Right atrium auricular region (tissue), 2 donors: ENCODE measurements at regions not wholly inside any gene's neighbourhood (a gene's known extent, or its start where the extent isn't known, plus 50 kb on each side); places are given as distances from the start of the nearest gene placed in this dataset.

Source experiments
- DNase-seq: peaks from one replicate; pipeline ENCODE4 v3.0.0-alpha.2; 2019; ENCODE audit warnings: low spot score
- H3K27ac ChIP-seq, 2 donors: fragments of 200-600 bp; sonication (generic); 1 replicate in 1 of 2; 2 replicates in 1 of 2; pipeline ENCODE4 v1.5.1; 2016 to 2019
- H3K27me3 ChIP-seq, 2 donors: fragments of 200-600 bp; sonication (generic); one replicate each; pipeline versions ENCODE4 v1.5.1 to v1.6.0; 2017 to 2019
- H3K36me3 ChIP-seq: fragments of 200-600 bp; sonication (generic); one replicate; pipeline ENCODE4 v1.5.1; 2016
- H3K4me1 ChIP-seq, 2 donors: fragments of 200-600 bp; sonication (generic); one replicate each; pipeline versions ENCODE4 v1.5.1 to v1.6.0; 2017 to 2019
- H3K4me3 ChIP-seq, 2 donors: fragments of 200-600 bp; sonication (generic); 1 replicate in 1 of 2; 2 replicates in 1 of 2; pipeline ENCODE4 v1.5.1; 2017 to 2019; ENCODE audit warnings: mild to moderate bottlenecking in 1 of 2, moderate library complexity in 1 of 2
- H3K9me3 ChIP-seq, 2 donors: fragments of 200-600 bp; sonication (generic); one replicate each; pipeline ENCODE4 v1.5.1; 2019
- TF ChIP-seq, protein P1 (sequence below), 2 donors: fragments of 200-600 bp; sonication (generic); IDR thresholded peaks; one replicate each; pipeline ENCODE4 v1.5.1; 2019; ENCODE audit warnings: antibody characterized with exemption in 2 of 2

DNA sequence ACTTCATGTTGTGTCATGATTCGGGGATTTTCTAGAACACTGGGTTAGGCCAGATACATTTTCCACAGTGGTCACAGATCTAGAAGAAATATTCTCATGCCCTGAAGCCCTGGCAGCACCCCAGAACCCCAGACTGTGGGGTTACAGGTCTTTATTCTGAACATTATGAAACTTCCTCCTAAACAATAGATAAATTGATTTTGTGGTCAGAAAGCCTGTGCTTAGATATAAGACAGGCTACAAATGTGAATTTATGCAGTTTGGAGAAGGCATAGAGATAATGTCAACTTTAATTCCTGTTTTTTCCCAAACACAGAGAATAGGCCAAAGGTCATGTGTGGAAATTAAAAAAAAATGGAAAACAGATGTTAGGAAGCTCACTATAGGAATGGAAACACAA, 492.9 kb downstream of the SPRY1 start:
- no peak for DNase-seq
- Histone ChIP-seq H3K36me3 (no peaks in the 10 kb centered on the region), H3K27me3 (no peaks in the 10 kb centered on the region), H3K27ac (no peak overlapping the region), H3K9me3 (peaks cover 0 to 7% of the 10 kb centered on the region in 2 donors), H3K4me1 (no peaks in the 10 kb centered on the region), H3K4me3 (no peak overlapping the region)
- TF ChIP-seq, protein P1, sequence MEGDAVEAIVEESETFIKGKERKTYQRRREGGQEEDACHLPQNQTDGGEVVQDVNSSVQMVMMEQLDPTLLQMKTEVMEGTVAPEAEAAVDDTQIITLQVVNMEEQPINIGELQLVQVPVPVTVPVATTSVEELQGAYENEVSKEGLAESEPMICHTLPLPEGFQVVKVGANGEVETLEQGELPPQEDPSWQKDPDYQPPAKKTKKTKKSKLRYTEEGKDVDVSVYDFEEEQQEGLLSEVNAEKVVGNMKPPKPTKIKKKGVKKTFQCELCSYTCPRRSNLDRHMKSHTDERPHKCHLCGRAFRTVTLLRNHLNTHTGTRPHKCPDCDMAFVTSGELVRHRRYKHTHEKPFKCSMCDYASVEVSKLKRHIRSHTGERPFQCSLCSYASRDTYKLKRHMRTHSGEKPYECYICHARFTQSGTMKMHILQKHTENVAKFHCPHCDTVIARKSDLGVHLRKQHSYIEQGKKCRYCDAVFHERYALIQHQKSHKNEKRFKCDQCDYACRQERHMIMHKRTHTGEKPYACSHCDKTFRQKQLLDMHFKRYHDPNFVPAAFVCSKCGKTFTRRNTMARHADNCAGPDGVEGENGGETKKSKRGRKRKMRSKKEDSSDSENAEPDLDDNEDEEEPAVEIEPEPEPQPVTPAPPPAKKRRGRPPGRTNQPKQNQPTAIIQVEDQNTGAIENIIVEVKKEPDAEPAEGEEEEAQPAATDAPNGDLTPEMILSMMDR (IDR thresholded peaks at IDR 0.05): no peak

DNA sequence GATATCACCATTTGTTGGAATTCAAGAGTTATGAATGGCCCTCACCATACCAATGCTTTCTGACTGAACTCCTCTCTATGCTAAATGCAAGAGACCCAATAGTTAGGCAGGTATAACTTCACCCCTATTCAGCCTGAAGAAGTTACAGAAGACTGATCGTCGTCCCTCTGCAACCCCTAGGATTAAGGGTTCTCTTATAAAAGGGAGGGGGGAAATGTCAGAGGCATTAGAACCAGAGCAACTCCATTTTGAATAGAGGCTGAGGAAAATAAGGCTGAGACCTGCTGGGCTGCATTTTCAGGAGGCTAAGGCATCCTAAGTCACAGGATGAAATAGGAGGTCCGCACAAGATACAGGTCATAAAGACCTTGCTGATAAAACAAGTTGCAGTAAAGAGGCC, 494.3 kb downstream of the SPRY1 start:
- no peaks in the 10 kb centered on the region for H3K36me3 ChIP-seq
- H3K4me3 ChIP-seq: no peak overlapping the region
- no peaks in the 10 kb centered on the region for H3K4me1 ChIP-seq
- no peak for DNase-seq
- H3K9me3 ChIP-seq: no peaks in the 10 kb centered on the region
- H3K27me3 ChIP-seq: no peaks in the 10 kb centered on the region
- H3K27ac ChIP-seq: no peak overlapping the region
- TF ChIP-seq, protein P1 (IDR thresholded peaks at IDR 0.05): no peak

GRCh38 chr4:123891881-123892280, 495.3 kb downstream of the SPRY1 start:
- TF ChIP-seq, protein P1 (IDR thresholded peaks at IDR 0.05): no peak
- Histone ChIP-seq H3K27ac (peak overlapping the region in 1 of 2 donors; percentile 53), H3K4me1 (peaks cover 0 to 7% of the 10 kb centered on the region in 2 donors), H3K4me3 (no peak overlapping the region), H3K36me3 (no peaks in the 10 kb centered on the region), H3K27me3 (no peaks in the 10 kb centered on the region), H3K9me3 (no peaks in the 10 kb centered on the region)
- no peak for DNase-seq

- Histone ChIP-seq H3K4me1 (peaks cover 0 to 7% of the 10 kb centered on the region in 2 donors), H3K36me3 (no peaks in the 10 kb centered on the region), H3K4me3 (no peak overlapping the region), H3K9me3 (no peaks in the 10 kb centered on the region), H3K27ac (peak overlapping the region in 1 of 2 donors; percentile 53), H3K27me3 (no peaks in the 10 kb centered on the region)
- no peak for DNase-seq
- TF ChIP-seq, protein P1 (IDR thresholded peaks at IDR 0.05): no peak
Measured at GRCh38 chr4:123892368-123892976, 495.9 kb downstream of the SPRY1 start.

GRCh38 chr4:123893011-123893981, 496.7 kb downstream of the SPRY1 start:
- Histone ChIP-seq H3K4me3 (no peak overlapping the region), H3K9me3 (no peaks in the 10 kb centered on the region), H3K27me3 (no peaks in the 10 kb centered on the region), H3K27ac (peak overlapping the region; percentile 20 to 53), H3K36me3 (no peaks in the 10 kb centered on the region), H3K4me1 (peaks cover 0 to 7% of the 10 kb centered on the region in 2 donors)
- DNase-seq: no peak
- TF ChIP-seq, protein P1 (IDR thresholded peaks at IDR 0.05): no peak
